Fibroblast of skin of right quadriceps (primary cell): ENCODE measurements at regions not wholly inside any gene's neighbourhood (a gene's known extent, or its start where the extent isn't known, plus 50 kb on each side); places are given as distances from the start of the nearest gene placed in this dataset.

Experiments used
- DNase-seq: peaks from one replicate; pipeline ENCODE4 v3.0.0-alpha.2; 2013

- DNase-seq, result no peak
Measured at GRCh38 chr12:4045786-4046494, 172.7 kb upstream of the PARP11 start.

DNA sequence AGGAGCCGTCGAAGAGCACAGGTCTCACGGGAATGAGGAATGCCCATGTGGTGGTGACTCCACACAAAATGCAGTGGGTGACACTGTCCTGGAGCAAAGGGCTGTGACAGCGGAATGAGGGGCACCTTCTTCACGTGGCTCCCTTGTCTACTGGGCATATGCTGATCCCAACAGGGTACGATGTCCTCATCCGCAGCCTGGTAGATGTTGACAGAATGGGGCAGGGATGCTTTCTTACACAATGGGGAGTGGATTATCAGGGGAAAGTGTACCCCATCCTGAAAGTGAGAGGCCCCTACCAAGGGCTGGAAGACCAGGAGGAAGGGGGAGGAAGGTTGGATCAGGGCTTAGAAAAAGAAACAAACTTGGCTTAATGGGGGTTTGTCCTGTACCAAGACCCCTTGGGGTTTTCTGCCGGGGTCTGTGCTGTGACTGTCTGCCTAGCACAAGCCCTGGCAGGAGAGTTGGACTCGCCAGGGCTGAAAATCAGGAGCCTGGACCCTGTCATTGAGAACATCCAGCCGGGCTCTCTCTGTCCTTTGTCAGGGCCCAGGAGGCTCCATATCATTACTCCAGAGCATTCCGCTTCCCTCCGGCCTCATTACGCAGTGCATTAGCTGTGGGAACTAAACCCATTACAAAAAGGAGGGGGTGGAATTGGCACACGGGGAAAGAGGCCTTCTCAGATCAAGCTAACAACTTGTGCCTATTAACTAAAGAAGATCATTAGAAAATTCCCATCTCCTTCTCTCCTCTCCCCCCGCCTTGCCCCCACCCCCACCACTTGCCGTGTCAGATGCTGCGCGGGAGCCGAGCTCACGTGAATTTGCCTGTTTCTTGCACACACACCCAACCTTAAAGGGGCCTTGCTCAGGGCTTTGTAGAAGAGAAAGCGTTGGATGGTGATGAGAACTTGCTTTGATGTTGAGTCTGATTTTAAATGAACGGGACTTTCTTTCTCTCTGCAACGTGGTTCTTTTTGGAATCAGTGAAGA, 171.8 kb upstream of the PARP11 start:
- DNase-seq, result no peak

DNA sequence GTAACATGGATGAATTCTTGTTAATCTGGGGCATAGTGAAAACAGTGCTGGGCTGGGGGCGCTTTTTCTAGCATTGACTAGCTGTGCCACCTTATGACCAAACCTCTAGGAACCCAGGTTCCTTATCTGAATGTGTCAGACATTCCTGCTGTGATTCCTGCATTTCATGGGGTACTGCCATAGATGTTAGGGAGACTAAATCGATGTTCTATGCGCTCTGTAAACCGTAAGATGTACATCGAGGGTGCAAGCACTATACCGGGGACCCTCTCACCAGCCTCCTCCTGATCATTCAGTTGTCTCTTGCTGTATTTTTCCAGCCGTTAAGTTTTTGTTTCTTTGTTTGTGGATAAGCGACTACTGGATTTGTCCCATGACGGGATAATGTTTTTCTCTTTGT, 170.9 kb upstream of the PARP11 start:
- DNase-seq, result no peak

DNA sequence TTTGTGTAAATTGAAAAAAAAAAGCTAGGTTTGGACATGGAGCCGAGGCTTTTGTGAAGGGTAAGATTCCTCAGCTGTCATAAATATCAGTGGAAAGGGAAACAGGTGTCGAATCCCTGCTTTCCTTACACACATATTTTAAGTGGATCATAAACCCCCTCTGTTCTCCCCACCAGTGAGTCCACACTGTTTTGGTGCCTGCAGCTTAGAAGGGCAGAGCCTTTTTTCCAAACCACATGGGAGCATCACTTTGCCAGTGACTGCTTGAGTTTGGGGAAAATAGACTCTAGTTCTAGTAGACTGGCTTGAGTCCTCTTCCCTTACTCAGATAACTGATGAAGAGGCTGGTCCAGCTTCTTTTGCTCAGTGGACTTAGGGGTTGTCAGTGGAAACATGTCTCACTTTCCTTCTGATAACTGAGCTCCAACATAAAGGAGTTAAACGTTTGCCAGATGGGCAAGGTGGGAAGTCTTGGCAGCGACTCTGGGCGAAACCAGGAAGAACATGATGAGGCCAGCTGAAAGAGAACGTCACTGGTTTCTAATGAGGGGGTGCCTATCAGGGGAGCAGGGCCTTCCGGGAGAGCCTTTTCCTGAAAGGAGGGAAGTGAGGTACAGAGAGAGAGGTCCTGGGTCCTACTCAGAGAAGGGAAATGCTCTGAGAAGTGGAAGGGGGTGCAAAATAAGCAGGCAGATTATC, 168.1 kb upstream of the PARP11 start:
- DNase-seq, result no peak

- DNase-seq, result peak; percentile 13
Measured at GRCh38 chr12:4039931-4040330, 166.7 kb upstream of the PARP11 start.

- DNase-seq, result peak; percentile 42
Measured at GRCh38 chr12:4037747-4038312, 164.6 kb upstream of the PARP11 start.

DNA sequence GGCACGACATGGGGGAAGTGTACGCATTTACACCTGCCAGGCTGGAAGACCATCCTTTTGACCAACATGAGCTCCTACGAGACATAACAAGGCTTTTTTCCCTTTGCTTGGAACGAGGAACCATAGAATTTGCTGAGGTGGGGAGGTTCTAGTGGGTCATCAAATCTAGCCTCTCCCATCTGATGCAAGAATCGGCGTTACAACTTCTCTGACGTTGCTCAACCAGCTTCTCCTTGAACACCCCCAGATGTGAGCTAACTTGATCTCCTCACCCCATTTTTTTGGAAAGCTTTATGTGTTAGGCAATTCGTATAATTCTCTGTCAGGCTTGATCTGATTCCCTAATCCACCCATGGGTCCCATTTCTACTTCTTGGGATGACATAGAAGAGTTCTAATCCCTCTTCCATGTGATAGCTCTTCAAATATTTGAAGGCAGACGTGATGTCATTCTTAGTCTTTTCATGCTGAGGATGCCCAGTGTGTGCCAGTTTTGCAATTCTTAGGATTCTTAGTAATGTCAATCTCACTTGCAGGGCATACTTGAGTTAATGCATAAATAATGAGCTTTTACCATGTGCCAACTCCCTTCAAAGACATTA, 163.6 kb upstream of the PARP11 start:
- DNase-seq, result no peak

DNA sequence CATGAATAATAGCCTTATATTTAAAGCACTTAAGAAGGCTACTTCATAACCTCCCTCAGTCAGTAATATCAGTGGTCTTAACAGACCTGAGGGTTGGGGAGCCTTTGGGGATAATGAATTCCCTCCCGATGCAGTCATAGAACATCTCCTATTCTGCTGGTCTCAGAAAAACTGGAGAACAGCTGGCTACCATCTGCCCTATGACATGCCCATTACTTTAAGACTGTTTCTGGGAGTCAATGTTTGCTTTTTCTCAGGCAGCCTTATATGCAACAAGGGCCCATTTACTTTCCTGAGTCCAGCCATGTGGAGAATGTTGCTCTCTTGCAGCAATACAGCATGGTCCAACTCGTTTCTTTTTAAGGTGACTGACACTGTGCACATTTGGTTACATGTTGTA, 161.7 kb upstream of the PARP11 start:
- DNase-seq, result no peak

GRCh38 chr12:4032924-4033615, 159.9 kb upstream of the PARP11 start:
- DNase-seq, result no peak

DNA sequence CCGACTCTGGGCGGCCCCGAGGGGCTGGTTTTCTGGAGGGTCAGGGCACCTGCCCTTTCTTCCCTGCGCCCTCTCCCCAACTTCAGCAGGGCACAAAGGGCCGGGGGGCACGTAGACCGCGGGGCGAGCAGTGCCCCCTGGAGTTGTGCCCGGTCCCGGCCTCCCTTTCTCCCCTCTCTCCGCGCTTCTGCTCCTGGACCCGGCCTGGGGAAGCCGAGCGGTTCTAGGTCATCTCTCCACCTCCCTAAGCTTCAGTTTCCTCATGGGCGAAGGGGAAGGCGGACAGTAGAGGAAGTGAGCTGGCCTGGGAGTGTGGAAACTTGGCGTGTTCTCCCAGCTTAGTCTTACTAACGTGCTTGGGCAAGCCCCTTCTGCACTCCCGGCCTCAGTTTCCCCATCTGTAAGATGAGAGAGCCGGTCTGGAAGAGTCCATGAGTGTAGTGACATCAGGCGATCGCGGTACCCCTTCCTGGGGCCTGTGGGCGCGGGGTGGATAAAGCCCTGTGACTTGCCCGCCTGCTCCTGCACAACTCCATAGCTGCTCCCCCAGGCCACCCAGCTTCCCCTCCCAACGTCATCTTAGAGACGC, 158.6 kb upstream of the PARP11 start:
- no peak for DNase-seq

DNA sequence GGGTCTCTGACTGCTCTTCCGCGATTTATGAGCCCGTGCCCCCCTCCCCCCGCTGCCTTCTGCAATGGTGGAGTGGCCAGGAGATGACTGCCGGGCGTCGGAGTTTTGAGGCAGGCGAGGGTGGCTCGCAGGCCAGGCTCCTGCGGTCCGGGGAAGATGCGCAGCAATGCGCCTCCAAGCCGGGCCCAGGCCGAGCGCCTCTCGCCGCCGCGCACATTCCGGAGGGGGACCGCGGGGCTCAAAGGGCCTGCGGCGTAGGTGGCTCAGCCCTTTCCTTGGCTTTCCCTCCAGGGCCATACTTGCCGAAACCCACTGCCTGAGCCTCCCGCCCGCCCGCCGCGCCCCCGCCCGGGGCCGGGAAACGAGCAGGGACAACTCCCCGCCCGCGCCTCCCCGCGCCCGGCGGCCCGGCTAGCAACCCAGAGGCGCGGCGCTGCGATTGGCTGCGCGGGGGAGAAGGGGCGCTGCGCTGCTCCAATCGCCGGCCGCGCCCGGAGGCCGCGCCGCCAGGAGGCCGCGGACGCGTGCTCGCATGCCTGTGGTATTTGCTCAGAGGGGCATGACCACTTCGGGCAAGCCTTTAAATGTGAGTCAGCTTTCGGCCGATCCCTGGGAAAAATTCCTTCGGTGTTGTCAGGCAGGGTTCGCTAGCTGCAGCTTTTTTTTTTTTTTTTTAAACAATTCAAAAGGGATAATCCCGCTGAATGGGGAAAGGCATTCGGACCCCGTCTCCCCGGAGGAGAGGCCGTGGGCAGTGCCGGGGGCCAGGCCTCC, 157.9 kb upstream of the PARP11 start:
- peak; percentile 98 for DNase-seq

GRCh38 chr12:4027412-4027811, 154.2 kb upstream of the PARP11 start:
- DNase-seq, result no peak

- DNase-seq, result no peak
Measured at GRCh38 chr12:4026517-4026916, 153.3 kb upstream of the PARP11 start.

DNA sequence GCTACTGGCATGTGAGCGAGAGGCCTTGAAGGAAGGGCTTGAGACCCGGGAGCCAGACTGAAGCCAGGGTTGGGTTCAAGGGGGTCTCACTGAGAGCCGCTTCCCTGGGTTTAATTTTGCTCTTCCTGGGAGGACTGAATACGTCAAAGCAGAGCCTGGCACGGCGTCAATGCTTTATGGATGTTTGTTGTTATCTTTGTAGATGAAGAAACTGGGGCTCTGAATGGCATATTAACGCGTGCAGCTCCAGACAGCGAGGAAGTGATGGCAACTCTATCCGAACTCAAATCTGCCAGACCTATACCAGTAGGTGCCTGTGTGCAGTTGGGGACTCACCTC, 152.8 kb upstream of the PARP11 start:
- DNase-seq, result no peak

DNA sequence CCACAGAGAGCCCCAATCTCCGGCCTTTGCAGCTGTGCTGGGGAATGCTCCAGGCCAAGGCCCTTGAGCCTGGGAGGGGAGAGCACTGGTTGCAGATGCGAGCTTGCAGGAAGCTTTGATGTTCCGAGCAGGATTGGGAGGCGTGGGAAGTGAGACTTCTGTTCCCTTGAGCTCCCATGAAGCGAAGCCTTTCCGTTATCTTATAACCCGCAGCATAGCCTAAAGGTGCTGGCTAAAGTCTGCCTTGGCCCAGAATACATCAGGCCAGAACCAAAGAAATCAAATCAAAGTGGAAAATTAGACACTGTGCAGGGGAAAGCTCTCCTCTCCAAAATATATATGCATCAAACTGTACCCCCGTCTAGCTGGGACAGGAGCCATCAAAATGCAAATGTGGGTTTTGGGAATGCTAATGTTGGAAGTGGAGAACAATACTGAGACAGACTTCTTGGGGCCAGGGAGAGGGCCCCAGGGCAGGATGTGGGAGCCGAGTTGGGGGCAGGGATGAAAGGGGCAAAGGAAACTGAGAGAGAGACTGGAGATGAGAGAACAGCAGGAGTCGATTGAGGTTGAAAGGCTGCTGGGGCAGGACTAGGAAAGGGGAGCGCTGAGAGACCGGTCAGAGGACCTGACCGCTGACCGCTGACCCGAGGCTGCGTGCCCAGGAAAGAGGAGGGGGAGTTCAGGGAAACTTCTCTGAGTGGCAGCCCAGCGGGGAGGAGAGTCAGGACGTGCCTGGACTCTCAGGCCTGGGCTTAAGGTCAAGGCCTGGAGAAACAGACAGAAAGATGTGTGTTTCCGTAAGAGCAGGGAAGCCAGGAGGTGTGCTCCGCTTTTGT, 152.2 kb upstream of the PARP11 start:
- no peak for DNase-seq

- no peak for DNase-seq
Measured at GRCh38 chr12:4024701-4025100, 151.5 kb upstream of the PARP11 start.

GRCh38 chr12:4015225-4016091, 142.3 kb upstream of the PARP11 start:
- DNase-seq, result no peak

GRCh38 chr12:4014858-4015224, 141.6 kb upstream of the PARP11 start:
- no peak for DNase-seq

GRCh38 chr12:4014444-4014843, 141.2 kb upstream of the PARP11 start:
- no peak for DNase-seq
